CD4-positive, alpha-beta T cell treated with Interleukin-21 for 1 hour (primary cell): ENCODE measurements at regions not wholly inside any gene's neighbourhood (a gene's known extent, or its start where the extent isn't known, plus 50 kb on each side); places are given as distances from the start of the nearest gene placed in this dataset.

ENCODE experiments used
- DNase-seq: peaks from one replicate; pipeline ENCODE4 v3.0.0-alpha.2; 2020

DNA sequence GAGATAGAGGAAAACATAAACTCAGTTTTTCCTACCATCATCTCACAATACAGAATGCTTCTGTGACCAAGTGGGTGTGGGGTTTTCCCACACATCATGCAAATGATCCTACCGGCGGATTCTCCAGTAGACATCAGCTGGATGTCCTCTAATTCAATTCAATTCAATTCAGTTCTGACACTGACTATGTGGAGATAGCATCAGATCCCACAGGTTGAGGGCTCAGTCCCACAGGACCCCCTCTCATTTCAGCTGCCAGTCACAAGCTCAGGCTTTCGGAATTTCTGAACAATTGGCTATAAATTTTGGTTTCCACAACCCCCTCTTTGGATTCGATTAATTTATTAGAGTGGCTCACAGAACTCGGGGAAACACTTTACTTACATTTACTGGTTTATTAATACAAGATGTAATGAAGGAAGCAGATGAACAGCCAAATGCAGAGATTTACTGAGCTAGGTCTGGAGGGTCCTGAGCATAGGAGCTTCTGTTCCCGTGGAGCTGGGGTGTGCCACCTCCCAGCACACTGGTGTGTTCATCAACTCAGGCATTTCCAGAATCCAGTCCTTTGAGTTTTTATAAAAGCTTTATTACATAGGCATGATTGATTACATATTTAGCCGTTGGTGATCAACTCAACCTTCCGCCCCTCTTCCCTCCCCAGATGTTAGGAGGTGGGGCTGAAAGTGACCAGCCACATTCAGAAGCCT lies 350.1 kb downstream of the MYCN start:
- no peak for DNase-seq

DNA sequence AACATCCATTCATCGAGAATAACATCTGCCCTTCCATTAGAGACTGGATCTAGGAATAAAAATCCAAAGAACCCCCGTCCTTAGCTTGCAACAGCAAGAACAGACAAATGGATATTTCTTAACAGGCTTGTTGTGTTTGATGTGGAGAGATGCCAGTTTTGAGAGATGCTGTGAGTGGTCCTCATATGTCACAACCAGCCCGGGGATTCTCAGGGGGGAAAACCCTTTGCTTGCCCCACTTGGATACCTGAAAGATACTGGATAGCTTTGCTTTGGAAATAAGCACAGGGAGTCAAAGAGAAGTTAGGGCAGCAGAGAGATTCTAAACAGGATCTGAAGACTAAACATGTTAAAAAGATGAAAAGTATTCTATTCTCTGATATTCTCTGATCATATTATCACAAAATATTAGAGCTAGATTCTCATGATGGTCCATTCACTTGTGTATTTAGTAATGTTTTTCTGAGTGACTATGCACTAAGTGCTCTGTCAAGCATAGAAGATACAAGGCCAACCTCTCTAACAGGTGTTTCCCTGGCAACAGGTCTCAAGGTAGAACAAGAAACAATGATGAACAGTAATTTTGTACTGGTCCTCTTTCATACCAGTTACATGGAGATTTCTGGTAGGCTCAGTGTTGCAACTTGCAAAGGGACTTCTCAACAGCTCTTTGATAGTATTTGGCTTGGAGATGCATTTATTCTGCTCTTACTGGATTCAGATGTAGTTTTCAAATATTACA lies 348.2 kb downstream of the MYCN start:
- no peak for DNase-seq

DNA sequence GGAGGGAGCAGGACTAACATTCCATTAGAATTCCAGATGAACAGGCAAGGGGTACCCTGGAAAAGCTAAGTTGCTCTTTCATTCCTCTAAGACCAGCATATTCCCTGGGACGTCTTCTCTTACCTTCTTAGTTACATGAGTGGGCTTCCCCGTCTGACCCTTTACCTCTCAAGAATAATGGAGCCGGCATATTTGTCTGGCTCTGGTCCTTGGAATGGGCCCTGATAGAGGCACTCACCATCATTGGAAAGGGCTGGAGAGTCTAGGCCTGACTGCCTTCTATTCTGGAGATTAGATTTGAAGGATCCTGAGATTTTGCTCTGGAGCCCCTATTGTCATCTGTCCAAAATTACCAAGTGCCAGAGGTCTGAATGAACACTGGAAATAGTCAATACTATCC lies 347.5 kb downstream of the MYCN start:
- no peak for DNase-seq

DNA sequence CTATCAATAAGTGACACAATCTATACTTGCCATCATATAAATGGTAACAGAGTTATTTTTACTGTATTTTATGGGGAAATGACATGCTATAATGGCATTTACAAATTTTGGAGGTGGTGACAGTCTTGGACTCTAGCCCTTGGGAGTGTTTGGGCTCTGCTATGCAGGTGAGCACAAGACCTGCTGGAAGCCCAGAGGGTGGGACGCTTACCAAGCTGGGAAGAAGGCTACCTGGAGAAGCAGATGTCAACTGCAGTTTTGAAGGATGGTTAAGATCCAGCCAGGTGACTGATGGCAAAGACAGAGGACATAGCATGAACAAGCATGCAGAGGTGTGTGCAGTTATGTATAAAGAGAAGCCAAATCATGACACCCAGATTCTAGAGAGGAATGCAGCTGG lies 346.9 kb downstream of the MYCN start:
- no peak for DNase-seq

DNA sequence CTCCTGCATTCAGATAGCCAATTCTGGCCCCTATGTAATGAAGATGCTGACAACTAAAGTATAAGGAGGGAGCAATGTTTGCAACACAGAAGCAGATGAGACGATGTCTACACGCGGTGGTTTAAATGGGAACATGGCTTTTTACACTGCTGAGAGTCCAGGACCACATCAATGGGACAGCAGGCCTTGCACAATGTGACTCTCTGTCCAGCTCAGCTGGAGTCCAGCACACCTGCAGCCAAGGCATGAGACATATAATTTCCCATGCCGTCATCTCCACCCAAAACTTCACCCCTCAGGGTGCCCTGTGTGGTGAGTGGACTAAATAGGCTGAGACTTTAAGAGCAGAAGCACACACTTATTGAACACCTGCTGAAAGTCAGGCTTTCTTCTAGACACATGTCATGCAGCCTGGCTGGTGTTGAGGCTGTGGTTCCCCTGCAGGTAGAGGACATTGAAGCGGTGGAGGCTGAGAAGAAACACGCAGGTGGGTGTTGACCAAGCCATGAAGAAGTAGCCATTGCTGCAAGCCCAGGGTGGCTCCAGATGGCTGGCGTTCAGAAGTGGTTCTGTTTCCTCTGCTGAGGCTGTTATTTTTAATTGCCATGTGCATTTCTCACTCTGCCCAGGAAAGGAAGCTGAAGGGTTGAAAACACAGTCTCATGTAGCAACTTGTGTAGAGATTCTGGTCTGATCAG lies 345.6 kb downstream of the MYCN start:
- DNase-seq = no peak

DNA sequence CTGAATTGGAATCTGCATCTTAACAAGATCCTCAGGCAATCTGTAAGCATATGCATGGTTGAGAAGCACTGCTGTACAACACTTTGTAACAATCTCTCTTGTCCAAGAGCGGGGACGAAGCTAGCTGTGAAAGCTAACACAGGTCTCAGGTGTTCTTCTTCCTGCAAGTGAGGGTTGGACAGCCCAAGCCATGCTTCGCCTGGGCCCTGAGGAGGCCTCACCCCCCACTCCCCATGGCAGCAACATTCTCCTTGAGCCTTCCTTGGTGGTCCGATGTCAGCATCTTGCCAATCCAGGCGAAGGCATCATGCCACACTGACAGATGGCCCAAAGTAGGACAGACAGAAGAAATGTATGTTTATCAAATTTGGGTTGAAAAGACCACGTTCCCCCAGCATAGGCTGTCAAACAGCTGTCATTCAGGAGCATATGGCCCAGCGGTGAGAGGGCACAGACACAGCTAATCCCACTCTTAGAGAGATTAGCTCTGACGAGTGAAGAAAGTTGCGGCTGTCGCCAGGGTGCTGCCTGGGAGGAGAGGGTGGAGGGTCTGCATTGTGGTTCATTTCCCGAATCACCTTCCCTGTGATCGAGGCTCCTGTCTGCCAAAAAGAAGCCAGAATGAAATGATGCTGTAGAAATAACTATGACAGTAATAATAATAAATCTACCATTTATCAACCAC lies 344.7 kb downstream of the MYCN start:
- no peak for DNase-seq

DNA sequence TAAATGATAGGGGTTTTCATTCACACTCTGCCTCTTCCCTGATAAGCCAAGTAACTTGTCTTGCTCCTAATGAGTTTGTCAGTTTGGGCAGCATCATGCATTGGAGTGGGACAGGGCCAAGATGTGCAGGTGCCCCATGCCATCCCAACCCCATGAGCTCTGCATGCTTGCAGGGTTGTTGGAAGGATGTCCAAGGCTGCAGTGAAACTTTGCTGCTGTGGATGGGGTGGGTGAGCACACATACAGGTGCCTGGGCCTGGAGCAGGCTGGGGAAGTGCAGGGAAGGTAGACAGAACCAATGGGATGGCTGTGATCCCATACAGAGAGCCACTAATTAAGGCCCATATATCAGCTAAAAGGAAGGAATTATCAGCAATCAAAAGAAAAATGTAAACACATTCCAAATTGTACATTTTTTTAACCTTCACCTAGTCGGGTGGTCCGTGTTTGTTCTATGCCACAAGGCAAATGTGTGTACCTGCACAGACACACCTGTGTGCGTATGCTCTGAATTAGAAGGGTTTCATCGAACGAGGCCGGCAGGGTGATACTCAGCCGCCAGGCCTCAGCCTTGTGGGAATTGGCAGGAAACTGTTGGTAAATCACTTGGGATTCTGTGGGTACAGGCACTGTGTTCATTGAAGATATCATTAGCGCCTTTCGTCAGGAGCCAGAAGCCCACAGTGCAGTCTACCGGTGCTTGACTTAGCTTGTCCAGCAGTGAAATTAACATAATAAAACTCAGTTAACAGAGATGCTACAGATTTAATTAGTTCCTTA lies 342.9 kb downstream of the MYCN start:
- no peak for DNase-seq

DNA sequence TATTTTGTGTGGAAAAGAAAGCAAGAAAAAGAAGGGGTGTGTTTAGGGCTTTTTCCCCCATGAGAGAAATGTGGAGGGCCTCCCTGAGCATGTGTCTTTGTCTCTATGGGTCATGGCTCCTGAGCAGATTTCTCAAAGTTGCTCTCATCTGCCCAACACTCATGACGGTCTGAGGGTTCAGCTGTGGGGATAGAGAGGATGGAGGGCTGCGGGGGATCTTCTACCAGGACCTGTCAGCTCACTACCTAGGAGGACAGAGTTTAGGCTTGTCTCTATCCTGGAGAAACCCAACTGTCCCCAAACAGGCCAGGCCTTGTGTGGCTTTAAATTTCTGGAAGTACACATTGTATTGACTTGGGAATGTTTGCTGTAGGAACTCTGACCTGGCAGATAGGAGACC lies 342.2 kb downstream of the MYCN start:
- DNase-seq = no peak

DNA sequence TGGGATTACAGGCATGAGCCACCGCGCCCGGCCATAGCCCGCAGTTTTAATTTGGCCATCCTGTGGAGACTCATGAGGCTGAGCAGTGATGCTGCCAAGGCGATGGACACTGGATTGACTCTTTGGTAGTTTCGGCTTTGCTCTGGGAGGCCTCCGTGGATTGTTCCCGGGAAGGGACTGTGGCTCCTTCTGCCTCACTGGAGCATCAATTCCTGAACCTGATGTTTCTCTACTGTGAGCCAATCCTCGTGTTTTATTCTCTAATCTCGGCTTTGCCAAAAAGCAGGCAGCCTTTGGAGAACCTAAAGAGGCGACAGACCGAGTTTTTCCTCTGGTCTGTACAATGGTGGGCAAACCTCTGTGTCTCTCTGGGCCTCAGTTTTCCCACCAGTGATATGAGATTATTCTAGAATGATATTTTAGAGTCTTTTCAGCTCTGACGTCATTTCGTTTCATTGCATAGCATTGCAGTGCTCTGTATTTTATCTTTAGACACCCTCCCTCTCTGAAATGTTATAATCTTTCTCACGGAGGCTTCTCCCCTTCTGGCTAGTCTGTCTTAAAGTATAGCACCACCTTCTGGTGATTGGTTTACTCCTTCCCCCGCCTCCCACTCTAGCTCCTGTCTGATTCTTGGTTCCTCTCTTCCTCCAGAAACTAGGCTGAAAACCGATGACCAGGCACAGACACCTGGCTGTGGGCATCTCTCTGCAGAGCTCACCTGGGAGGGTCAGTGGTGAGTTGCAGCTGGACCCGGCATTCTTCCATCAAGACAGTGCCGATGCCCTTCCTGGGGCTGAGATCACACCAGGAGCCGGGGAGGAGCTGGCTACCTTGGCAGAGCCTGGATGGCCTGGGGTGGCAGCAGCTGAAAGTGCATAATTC lies 341.3 kb downstream of the MYCN start:
- DNase-seq = no peak

DNA sequence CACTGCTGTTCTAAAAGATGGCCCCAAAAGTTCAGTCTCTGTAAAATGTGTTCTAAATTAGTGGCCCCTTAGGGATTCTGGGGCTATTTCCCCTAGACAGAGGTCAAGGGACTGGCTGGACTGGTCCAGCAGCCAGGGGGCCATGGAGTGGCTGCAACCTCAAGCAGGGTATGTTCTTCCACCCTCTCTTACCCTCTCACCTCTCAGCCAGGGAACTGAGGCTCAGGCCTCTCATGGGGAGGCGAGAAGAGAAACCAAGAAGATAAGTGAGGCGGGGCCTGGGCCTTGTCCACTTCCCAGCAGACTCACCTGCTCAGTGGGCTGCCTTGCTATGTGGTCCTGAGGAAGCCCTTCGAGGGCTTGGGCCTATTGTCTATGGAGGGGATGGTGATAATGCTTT lies 339.7 kb downstream of the MYCN start:
- no peak for DNase-seq

DNA sequence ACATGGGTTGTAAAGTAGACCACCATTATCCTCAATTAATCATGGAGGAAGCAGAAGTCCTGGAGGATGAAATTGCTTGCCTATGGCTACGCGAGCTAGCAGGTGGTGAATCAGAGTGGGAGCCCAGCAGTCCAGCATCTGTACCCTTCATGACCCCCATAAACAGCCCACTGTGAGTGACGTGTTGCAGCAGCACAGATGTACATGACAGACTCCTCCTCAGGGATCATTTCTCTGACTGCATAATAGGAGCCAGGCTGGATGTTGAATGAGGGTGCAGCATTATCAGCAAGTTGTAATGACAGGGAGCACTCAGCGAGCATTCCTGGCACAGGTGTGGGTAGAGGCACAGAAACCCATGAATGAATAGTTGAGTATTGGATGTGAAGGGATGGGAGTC lies 339.3 kb downstream of the MYCN start:
- DNase-seq = no peak

DNA sequence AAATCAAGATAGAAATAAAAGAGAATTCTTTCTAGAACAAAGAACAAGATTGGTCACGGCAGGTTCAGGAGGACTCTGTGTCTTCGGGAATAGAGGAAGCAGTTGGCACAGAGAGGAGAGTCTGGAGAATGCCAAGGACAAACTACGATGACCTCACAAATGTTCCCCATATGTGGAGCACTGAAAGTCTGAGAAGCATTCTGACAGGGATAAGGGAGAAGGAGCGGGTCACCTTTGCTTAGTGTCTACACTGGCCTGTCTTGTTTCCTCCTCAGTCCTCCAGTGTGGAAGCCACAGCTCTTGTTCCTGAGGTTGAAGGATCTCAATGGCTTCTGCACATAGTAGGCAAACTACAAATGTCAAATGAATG lies 338.8 kb downstream of the MYCN start:
- no peak for DNase-seq

DNA sequence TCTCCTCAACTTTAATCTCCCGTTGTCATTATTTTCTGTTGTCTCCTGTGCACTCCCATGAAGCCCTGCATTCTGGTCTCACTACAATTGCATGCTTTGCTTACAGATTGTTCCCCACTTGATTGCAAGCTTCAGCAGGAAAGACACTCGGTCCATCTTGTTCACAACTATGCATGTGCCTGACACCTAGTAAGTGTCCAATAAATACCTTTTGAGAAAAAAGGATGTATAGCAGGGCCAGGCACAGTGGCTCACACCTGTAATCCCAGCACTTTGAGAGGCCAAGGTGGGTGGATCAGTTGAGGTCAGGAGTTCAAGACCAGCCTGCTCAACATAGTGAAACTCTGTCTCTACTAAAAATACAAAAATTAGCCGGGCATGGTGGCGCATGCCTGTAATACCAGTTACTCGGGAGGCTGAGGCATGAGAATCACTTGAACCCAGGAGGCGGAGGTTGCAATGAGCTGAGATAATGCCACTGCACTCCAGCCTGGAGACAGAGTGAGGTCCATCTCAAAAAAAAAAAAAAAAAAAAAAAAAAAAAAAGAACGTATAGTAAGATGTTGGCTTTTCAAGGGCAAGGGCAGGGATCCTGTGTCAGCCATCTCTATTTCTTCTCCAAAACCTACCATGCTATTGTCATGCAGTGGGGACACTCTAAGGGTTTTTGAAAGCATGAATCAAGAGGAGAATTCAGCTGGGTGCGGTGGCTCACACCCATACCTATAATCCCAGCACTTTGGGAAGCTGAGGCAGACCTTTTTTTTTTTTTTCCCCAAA lies 338.3 kb downstream of the MYCN start:
- DNase-seq = no peak

DNA sequence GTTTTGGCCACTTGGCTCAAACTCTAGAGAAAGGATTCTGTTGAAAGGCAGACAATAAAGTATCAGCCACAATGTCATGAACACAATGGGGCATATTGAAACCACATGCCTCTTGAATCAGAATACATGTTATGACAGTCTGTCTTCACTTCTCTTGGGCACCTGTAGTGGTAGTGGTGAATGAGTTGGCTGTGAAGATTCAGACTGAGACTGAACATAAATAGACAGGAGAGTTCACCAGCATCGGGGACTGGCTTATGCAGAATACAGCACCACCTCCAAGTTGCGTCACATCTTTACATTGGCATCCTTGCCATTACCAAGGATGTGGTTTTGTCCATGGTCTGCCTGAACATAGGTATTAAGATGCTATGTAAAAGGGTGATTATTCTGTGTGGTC lies 336.8 kb downstream of the MYCN start:
- no peak for DNase-seq

DNA sequence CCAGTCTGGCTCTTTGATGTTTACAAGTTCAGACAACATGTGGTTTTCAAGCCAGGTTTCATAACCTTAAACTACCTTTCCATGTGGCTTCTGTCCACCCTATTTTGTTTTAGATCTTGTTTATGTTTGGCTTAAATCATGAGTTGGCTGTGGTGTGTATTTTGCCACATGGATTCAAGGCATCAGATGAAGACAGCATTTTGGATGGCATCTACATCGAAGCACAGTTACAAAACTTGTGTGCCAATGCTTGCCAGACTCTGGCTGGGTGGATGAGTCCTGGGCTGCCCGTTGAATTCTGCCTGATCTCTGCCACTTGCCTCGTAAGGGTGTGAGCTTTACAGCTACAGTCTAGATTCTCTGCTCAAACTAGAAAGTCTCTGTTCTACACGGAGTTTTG lies 335.3 kb downstream of the MYCN start:
- no peak for DNase-seq

DNA sequence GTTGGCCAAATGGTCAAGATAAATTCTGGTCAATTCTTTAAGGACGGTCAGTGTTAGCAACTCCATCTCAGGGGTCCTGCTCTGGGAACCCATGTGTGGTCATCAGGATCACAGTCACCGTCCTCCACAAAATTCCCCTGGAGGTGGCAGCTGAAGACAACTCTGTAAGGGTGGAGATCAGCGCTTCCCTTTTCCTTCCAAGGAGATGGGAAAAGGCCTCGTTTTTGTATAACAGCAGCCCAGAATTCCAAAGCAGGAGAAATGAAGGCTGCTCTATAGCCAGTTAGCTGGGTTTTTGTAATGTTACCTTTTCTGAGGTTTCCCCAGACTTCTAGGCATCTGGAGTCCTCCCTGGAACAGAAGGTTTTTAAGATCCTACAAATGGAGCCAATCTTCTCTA lies 334.8 kb downstream of the MYCN start:
- no peak for DNase-seq

DNA sequence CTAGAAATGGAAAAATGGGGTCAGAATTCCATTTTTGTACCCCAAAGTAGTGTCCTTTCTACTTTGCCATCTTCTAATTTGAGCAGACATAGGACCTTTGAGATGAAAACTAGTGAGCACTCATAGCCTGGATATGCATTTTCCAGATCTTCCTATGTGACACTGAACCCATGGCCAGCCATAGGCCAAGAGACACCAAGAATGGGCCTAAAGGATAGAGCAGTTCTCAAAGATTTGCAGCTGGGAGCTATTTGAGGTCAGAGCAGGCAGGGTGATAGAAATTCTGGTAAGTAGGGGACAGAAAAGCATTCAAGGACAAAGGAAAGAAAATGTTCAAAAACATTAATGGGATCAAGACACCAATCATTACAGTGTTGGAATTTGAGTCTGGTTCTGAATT lies 332.8 kb downstream of the MYCN start:
- no peak for DNase-seq

DNA sequence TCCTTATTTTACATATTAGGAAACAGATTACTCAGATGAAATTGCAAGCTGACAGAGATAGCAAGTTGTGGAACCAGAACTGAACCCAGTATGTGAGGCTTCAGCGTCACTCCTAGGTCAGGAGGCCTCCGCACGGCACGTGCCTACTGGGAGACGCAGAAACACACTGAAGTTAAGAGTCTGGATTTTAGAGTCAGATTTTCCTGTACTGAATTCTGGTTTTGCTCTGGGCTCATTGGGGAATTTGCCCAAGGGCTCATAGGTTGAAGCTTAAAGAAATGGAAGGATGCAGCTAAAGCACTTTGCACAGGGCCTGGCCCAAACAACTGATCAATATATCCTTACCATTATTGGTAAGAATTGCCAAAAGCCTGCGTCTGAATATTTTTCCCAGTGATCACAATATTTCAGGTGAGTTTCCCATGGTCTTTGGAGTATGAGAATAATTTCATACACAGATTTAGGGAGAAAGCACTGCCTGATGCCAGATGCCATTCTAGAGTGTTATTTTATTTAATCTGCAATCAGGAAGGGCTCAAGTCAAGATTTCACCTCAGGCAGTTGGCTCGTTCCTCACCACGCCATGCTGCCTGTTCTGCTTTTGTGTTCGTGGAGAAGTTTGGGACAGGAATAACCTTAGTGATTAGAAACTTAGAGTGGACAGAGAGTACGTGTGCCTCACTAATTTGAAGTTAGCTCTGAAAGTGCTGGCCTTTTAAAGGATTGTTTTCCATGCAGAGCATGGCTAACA lies 331.9 kb downstream of the MYCN start:
- DNase-seq = no peak

DNA sequence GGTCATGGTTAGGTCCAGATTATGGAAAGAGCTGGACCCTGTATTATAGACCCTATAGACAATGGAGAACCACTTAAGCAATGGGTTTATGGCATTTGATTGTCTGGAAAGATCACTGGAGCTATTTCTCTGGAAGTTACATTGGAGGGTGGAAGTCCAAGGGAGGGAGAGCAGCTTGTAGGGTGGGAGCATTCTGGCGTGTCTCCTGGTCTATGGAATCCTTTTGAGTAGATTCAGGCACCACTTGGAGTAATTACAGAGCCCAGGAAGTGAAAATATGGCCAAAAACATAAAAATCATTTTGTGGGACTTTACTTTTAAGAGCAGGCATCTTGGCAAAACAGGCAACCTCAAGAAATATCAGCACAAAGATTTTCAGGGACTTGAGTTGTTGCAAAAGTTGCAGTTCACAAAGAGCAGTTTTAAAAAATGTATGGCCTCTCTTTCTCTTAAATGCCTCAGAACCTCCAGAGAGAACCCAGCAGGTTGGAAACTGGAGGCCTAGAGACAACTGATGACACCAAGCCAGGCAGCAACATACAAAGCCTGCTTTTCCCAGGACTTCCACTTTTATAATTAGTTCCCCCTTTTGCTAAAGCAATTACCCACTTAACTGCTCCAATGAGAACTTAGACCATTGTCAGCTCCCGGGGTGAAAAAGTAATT lies 331.0 kb downstream of the MYCN start:
- no peak for DNase-seq

DNA sequence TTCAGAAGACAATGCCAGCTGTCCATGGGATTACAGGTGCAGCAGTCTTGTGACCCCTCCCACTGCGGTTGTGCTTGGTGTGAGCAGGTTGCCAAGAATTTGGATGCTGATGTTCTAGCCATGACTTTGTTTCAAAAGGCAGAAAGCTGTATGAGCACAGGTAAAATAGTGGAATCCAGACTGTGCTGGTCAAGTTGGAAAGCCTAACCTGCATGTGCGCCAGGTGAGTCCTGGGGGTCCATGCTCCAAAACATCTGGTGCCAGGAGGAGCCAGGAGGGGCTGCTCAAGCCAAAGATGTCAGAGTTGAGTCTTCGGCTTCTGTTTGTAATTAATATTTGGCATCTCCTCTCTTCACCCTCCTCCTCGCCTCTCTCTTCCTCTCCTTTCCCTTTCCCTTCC lies 330.1 kb downstream of the MYCN start:
- DNase-seq = no peak
